K562 (cell line): ENCODE measurements at regions not wholly inside any gene's neighbourhood (a gene's known extent, or its start where the extent isn't known, plus 50 kb on each side); places are given as distances from the start of the nearest gene placed in this dataset.

Experiments used
- CTCF ChIP-seq, 3 experiments: IDR thresholded peaks in 2 of 3; conservative IDR thresholded peaks in 1 of 3; 2 replicates each; pipeline ENCODE4 v1.5.1; 2011 to 2012; ENCODE audit warnings: low read length in 3 of 3, mild to moderate bottlenecking in 3 of 3, control low read depth in 2 of 3, improper control_type of control experiment in 1 of 3, inconsistent platforms in 1 of 3, low read depth in 1 of 3, mixed read lengths in 1 of 3, moderate library complexity in 1 of 3; ENCODE audit not compliant: insufficient read depth in 2 of 3
- ELF1 ChIP-seq: fragments of 200-800 bp; sonication (Bioruptor generic); IDR thresholded peaks from 2 replicates; pipeline ENCODE4 v1.6.1; 2016; ENCODE audit warnings: missing genetic modification characterization, missing compliant biosample characterization
- ELF2 ChIP-seq: fragments of 250-450 bp; sonication (Bioruptor Pico); IDR thresholded peaks from 2 replicates; pipeline ENCODE4 v1.5.0; 2021; ENCODE audit warnings: mild to moderate bottlenecking
- EZH2 ChIP-seq: IDR thresholded peaks from 2 replicates; pipeline ENCODE4 v1.6.1; 2012; ENCODE audit warnings: low read depth, mild to moderate bottlenecking, inconsistent platforms, low read length, borderline replicate concordance
- HNRNPL ChIP-seq: fragments of 200-400 bp; formaldehyde crosslinking; IDR thresholded peaks from 2 replicates; pipeline ENCODE4 v1.6.1; 2017; ENCODE audit warnings: low read depth, mild to moderate bottlenecking, low read length
- RAD21 ChIP-seq, 2 experiments: fragments of 250-450 bp in 1 of 2; fragments of 450-650 bp in 1 of 2; sonication (Bioruptor Pico) in 1 of 2; formaldehyde crosslinking in 1 of 2; IDR thresholded peaks in 1 of 2; conservative IDR thresholded peaks in 1 of 2; 2 replicates each; pipeline versions ENCODE4 v1.4.0 to v1.8.0; 2020 to 2022; ENCODE audit warnings: mild to moderate bottlenecking in 2 of 2, moderate library complexity in 1 of 2
- TCFL5 ChIP-seq: fragments of 250-450 bp; sonication (Bioruptor Pico); conservative IDR thresholded peaks from 2 replicates; pipeline ENCODE4 v1.6.1; 2021; ENCODE audit warnings: mild to moderate bottlenecking, moderate library complexity, matching md5 sums
- ZNF197 ChIP-seq: fragments of 200-800 bp; sonication (Bioruptor generic); IDR thresholded peaks from 2 replicates; pipeline ENCODE4 v1.6.1; 2016; ENCODE audit warnings: low read depth, missing genetic modification characterization, missing compliant biosample characterization
- ZNF644 ChIP-seq: fragments of 200-800 bp; sonication (Bioruptor generic); IDR thresholded peaks from 2 replicates; pipeline ENCODE4 v1.6.1; 2016; ENCODE audit warnings: low read depth, missing genetic modification characterization, missing compliant biosample characterization
- TF ChIP-seq, protein P1 (sequence below), 2 experiments: fragments of 450-650 bp in 1 of 2; IDR thresholded peaks; 2 replicates each; pipeline ENCODE4 v1.6.1; 2011 to 2017; ENCODE audit warnings: low read depth in 2 of 2, antibody characterized with exemption in 1 of 2, borderline replicate concordance in 1 of 2, low read length in 1 of 2, mild to moderate bottlenecking in 1 of 2, mixed read lengths in 1 of 2; ENCODE audit not compliant: control insufficient read depth in 1 of 2
- TF ChIP-seq, protein P2 (sequence below), 2 experiments: fragments of 450-650 bp; formaldehyde crosslinking in 1 of 2; IDR thresholded peaks; 2 replicates each; pipeline versions ENCODE4 v1.4.0 to v1.6.1; 2014 to 2020; ENCODE audit warnings: mild to moderate bottlenecking in 2 of 2, borderline replicate concordance in 1 of 2, low read depth in 1 of 2

DNA sequence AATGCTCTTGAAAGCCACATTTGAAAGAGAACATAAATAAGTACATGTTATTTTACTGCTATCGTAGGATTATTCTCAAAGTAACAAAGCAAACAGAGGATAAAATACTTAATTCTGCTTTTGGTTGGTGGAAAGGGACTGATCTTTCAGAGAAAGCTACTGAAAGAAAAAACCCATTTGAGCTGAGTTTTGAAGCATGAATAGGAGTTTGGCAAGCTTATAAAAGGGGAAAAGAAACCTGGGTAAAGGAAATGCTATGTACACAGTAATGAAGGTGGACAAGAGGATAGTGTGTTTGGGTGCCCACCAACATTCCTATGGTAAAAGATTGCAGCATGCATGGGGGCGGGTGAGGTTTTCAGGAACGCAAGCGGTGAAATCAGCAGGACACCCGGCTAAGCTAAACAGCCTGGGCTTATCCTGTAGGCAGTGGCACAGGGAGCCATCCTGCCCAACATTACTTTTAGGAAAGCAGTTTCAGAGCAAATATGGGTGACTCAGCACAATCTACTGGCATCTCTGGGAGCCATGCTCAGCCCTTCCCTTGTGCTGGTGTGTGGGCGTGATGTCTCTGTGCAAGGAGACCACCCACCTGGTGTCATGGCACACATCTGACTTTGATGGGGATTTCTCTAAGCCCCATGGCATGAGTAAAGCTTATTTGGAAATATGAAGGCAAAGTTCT, 673.9 kb upstream of the KLF4 start:
- TF ChIP-seq EZH2 (no peak), TCFL5 (no peak), HNRNPL (no peak), ELF2 (CRISPR knock-in tag) (no peak), CTCF (IDR thresholded peaks at IDR 0.05 in 2 of 3, conservative IDR thresholded peaks at IDR 0.05 in 1 of 3; ENCODE audit: insufficient read depth in 2 of 3, low read depth in 1 of 3, low read length in 3 of 3) (no peak), ZNF197 (CRISPR knock-in tag) (no peak), ZNF644 (tag) (no peak), RAD21 (CRISPR knock-in tag; conservative IDR thresholded peaks at IDR 0.05 in 1 of 2, IDR thresholded peaks at IDR 0.05 in 1 of 2) (no peak), ELF1 (tag) (no peak)
- TF ChIP-seq, protein P1, sequence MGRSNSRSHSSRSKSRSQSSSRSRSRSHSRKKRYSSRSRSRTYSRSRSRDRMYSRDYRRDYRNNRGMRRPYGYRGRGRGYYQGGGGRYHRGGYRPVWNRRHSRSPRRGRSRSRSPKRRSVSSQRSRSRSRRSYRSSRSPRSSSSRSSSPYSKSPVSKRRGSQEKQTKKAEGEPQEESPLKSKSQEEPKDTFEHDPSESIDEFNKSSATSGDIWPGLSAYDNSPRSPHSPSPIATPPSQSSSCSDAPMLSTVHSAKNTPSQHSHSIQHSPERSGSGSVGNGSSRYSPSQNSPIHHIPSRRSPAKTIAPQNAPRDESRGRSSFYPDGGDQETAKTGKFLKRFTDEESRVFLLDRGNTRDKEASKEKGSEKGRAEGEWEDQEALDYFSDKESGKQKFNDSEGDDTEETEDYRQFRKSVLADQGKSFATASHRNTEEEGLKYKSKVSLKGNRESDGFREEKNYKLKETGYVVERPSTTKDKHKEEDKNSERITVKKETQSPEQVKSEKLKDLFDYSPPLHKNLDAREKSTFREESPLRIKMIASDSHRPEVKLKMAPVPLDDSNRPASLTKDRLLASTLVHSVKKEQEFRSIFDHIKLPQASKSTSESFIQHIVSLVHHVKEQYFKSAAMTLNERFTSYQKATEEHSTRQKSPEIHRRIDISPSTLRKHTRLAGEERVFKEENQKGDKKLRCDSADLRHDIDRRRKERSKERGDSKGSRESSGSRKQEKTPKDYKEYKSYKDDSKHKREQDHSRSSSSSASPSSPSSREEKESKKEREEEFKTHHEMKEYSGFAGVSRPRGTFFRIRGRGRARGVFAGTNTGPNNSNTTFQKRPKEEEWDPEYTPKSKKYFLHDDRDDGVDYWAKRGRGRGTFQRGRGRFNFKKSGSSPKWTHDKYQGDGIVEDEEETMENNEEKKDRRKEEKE (IDR thresholded peaks at IDR 0.05; ENCODE audit: borderline replicate concordance in 1 of 2, control insufficient read depth in 1 of 2, low read depth in 2 of 2, low read length in 1 of 2): no peak
- TF ChIP-seq, protein P2, sequence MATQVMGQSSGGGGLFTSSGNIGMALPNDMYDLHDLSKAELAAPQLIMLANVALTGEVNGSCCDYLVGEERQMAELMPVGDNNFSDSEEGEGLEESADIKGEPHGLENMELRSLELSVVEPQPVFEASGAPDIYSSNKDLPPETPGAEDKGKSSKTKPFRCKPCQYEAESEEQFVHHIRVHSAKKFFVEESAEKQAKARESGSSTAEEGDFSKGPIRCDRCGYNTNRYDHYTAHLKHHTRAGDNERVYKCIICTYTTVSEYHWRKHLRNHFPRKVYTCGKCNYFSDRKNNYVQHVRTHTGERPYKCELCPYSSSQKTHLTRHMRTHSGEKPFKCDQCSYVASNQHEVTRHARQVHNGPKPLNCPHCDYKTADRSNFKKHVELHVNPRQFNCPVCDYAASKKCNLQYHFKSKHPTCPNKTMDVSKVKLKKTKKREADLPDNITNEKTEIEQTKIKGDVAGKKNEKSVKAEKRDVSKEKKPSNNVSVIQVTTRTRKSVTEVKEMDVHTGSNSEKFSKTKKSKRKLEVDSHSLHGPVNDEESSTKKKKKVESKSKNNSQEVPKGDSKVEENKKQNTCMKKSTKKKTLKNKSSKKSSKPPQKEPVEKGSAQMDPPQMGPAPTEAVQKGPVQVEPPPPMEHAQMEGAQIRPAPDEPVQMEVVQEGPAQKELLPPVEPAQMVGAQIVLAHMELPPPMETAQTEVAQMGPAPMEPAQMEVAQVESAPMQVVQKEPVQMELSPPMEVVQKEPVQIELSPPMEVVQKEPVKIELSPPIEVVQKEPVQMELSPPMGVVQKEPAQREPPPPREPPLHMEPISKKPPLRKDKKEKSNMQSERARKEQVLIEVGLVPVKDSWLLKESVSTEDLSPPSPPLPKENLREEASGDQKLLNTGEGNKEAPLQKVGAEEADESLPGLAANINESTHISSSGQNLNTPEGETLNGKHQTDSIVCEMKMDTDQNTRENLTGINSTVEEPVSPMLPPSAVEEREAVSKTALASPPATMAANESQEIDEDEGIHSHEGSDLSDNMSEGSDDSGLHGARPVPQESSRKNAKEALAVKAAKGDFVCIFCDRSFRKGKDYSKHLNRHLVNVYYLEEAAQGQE (IDR thresholded peaks at IDR 0.05; ENCODE audit: borderline replicate concordance): no peak
- TF ChIP-seq, protein P2 (CRISPR knock-in tag; IDR thresholded peaks at IDR 0.05; ENCODE audit: low read depth): no peak
